ENCODE measurements at regions not wholly inside any gene's neighbourhood (a gene's known extent, or its start where the extent isn't known, plus 50 kb on each side); places are given as distances from the start of the nearest gene placed in this dataset.

GRCh38 chr5:9692576-9692975 is 62.4 kb upstream of the TAS2R1 start:
- intact Hi-C loops (cut with DNase I; ENCODE audit: low total_unique reads) = no loop called here
- TF ChIP-seq POLR2AphosphoS5 (IDR thresholded peaks at IDR 0.05) (no peak), CTCF (IDR thresholded peaks at IDR 0.05) (no peak), POLR2A (IDR thresholded peaks at IDR 0.05) (no peak)
- DNase-seq (ENCODE audit: low spot score in 2 of 2) = no peak
- Histone ChIP-seq H3K4me1 (no peaks in the 10 kb centered on the region), H3K27me3 (no peaks in the 10 kb centered on the region), H3K27ac (no peak overlapping the region), H3K36me3 (no peaks in the 10 kb centered on the region), H3K4me3 (no peak overlapping the region), H3K9me3 (no peaks in the 10 kb centered on the region)

GRCh38 chr5:9691261-9691660 is 61.1 kb upstream of the TAS2R1 start:
- no peaks in the 10 kb centered on the region for H3K27me3 ChIP-seq
- intact Hi-C loops (cut with DNase I; ENCODE audit: low total_unique reads) = no loop called here
- no peaks in the 10 kb centered on the region for H3K9me3 ChIP-seq
- no peak for TF ChIP-seq POLR2A (IDR thresholded peaks at IDR 0.05)
- no peak for TF ChIP-seq CTCF (IDR thresholded peaks at IDR 0.05)
- no peak for TF ChIP-seq POLR2AphosphoS5 (IDR thresholded peaks at IDR 0.05)
- H3K4me1 ChIP-seq = no peaks in the 10 kb centered on the region
- no peaks in the 10 kb centered on the region for H3K36me3 ChIP-seq
- no peak overlapping the region for H3K4me3 ChIP-seq
- DNase-seq (ENCODE audit: low spot score in 2 of 2) = no peak
- H3K27ac ChIP-seq = no peak overlapping the region

- no peak for DNase-seq (ENCODE audit: low spot score in 2 of 2)
- Histone ChIP-seq H3K9me3 (no peaks in the 10 kb centered on the region), H3K4me3 (no peak overlapping the region), H3K27me3 (no peaks in the 10 kb centered on the region), H3K4me1 (no peaks in the 10 kb centered on the region), H3K36me3 (no peaks in the 10 kb centered on the region), H3K27ac (no peak overlapping the region)
- TF ChIP-seq CTCF (IDR thresholded peaks at IDR 0.05) (no peak), POLR2A (IDR thresholded peaks at IDR 0.05) (no peak), POLR2AphosphoS5 (IDR thresholded peaks at IDR 0.05) (no peak)
- intact Hi-C loops (cut with DNase I; ENCODE audit: low total_unique reads) = no loop called here
Observed at GRCh38 chr5:9690751-9691150, 60.6 kb upstream of the TAS2R1 start.

- no peak for DNase-seq (ENCODE audit: low spot score in 2 of 2)
- intact Hi-C loops (cut with DNase I; ENCODE audit: low total_unique reads) = no loop called here
- TF ChIP-seq CTCF (IDR thresholded peaks at IDR 0.05) (no peak), POLR2AphosphoS5 (IDR thresholded peaks at IDR 0.05) (no peak), POLR2A (IDR thresholded peaks at IDR 0.05) (no peak)
Observed at GRCh38 chr5:9686216-9686615, 56.1 kb upstream of the TAS2R1 start.

GRCh38 chr5:9681706-9682105 is 51.6 kb upstream of the TAS2R1 start:
- H3K36me3 ChIP-seq = no peaks in the 10 kb centered on the region
- H3K4me1 ChIP-seq = no peaks in the 10 kb centered on the region
- DNase-seq (ENCODE audit: low spot score in 2 of 2) = no peak
- peaks cover 5% of the 10 kb centered on the region in 2 donors for H3K9me3 ChIP-seq
- intact Hi-C loops (cut with DNase I; ENCODE audit: low total_unique reads) = no loop called here
- TF ChIP-seq CTCF (IDR thresholded peaks at IDR 0.05) = no peak
- no peak for TF ChIP-seq POLR2A (IDR thresholded peaks at IDR 0.05)
- TF ChIP-seq POLR2AphosphoS5 (IDR thresholded peaks at IDR 0.05) = no peak
- no peak overlapping the region for H3K4me3 ChIP-seq
- no peaks in the 10 kb centered on the region for H3K27me3 ChIP-seq
- H3K27ac ChIP-seq = no peak overlapping the region

More at GRCh38 chr5:9686216-9686615, 56.1 kb upstream of the TAS2R1 start:
- H3K4me1 ChIP-seq = no peaks in the 10 kb centered on the region
- H3K27me3 ChIP-seq = no peaks in the 10 kb centered on the region
- H3K36me3 ChIP-seq = no peaks in the 10 kb centered on the region
- no peak overlapping the region for H3K4me3 ChIP-seq
- H3K27ac ChIP-seq = no peak overlapping the region
- H3K9me3 ChIP-seq = no peaks in the 10 kb centered on the region
